NCI-H1694 treated with DMSO at 0.1 percent for 48 hours (cell line): ENCODE measurements at regions not wholly inside any gene's neighbourhood (a gene's known extent, or its start where the extent isn't known, plus 50 kb on each side); places are given as distances from the start of the nearest gene placed in this dataset.
"Not testable (repeated sequence)": the region's sequence is repeated elsewhere in the genome, so short reads cannot be mapped to it uniquely, and the experiment has no call there.

Experiments used
- DNase-seq: peaks from one replicate; lab custom pipeline; 2025; lab: John Stamatoyannopoulos, UW

GRCh38 chr7:130849604-130850003 lies 115.6 kb upstream of the KLF14 start:
- DNase-seq: no peak

- no peak for DNase-seq
Measured at GRCh38 chr7:130850956-130851355, 116.9 kb upstream of the KLF14 start.

GRCh38 chr7:130852867-130853266 lies 118.9 kb upstream of the KLF14 start:
- no peak for DNase-seq

- no peak for DNase-seq
Measured at GRCh38 chr7:130853503-130854279, 119.7 kb upstream of the KLF14 start.

- DNase-seq: no peak
Measured at GRCh38 chr7:130854481-130854880, 120.5 kb upstream of the KLF14 start.

GRCh38 chr7:130856866-130857265 lies 122.9 kb upstream of the KLF14 start:
- no peak for DNase-seq

- not testable (repeated sequence) for DNase-seq
Measured at GRCh38 chr7:130860832-130861231, 126.8 kb upstream of the KLF14 start.

GRCh38 chr7:130865408-130866236 lies 131.6 kb upstream of the KLF14 start:
- no peak for DNase-seq

GRCh38 chr7:130867039-130867438 lies 133.0 kb upstream of the KLF14 start:
- no peak for DNase-seq

- DNase-seq: no peak
Measured at GRCh38 chr7:130867581-130868136, 133.7 kb upstream of the KLF14 start.

GRCh38 chr7:130868139-130868538 lies 134.1 kb upstream of the KLF14 start:
- DNase-seq: no peak

GRCh38 chr7:130869918-130870317 lies 135.9 kb upstream of the KLF14 start:
- no peak for DNase-seq

- DNase-seq: no peak
Measured at GRCh38 chr7:130872341-130872740, 138.3 kb upstream of the KLF14 start.

GRCh38 chr7:130872756-130873448 lies 138.9 kb upstream of the KLF14 start:
- DNase-seq: no peak

GRCh38 chr7:130874071-130874915 lies 140.3 kb upstream of the KLF14 start:
- no peak for DNase-seq

- DNase-seq: no peak
Measured at GRCh38 chr7:130875265-130875741, 141.3 kb upstream of the KLF14 start.

- no peak for DNase-seq
Measured at GRCh38 chr7:130875901-130876300, 141.9 kb upstream of the KLF14 start.

GRCh38 chr7:130877236-130877990 lies 143.4 kb upstream of the KLF14 start:
- DNase-seq: no peak

GRCh38 chr7:130877991-130878305 lies 143.9 kb upstream of the KLF14 start:
- DNase-seq: no peak

GRCh38 chr7:130878785-130879184 lies 144.8 kb upstream of the KLF14 start:
- DNase-seq: no peak

- no peak for DNase-seq
Measured at GRCh38 chr7:130879191-130879590, 145.2 kb upstream of the KLF14 start.
